NB4 (cell line): ENCODE measurements at regions not wholly inside any gene's neighbourhood (a gene's known extent, or its start where the extent isn't known, plus 50 kb on each side); places are given as distances from the start of the nearest gene placed in this dataset.

Experiments
- MYC ChIP-seq: IDR thresholded peaks from 2 replicates; pipeline ENCODE4 v1.6.1; 2011; ENCODE audit warnings: low read depth, low read length
- POLR2A ChIP-seq: IDR thresholded peaks from 2 replicates; pipeline ENCODE4 v1.6.1; 2011; ENCODE audit warnings: mild to moderate bottlenecking; ENCODE audit not compliant: insufficient read length; ENCODE audit errors: extremely low read depth
- TF ChIP-seq, protein P1 (sequence below): IDR thresholded peaks from one replicate; pipeline ENCODE4 v1.5.1; 2012; ENCODE audit warnings: low read depth, low read length
- TF ChIP-seq, protein P2 (sequence below): IDR thresholded peaks from 2 replicates; pipeline ENCODE4 v1.6.1; 2011; ENCODE audit warnings: low read depth, low read length

DNA sequence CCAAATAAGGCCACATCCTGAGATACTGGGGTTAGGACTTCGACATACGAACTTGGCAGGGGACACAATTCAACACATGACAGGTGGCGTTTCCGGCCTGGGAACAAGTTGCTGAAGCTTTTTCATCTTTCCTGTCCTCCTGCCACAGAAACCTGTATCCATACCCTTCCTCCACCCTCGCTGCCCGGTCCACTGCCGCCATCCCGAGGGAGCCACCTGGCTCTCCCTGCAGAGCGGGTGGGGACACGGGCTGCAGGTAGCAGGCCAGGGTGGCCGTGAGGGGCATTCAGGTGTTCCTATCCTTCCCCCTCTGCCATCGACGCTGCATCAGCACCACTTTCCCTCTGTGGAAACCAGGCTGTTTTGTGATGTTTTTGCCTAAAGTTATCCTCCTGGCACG is 74.4 kb upstream of the TWIST2 start:
- TF ChIP-seq, protein P1, sequence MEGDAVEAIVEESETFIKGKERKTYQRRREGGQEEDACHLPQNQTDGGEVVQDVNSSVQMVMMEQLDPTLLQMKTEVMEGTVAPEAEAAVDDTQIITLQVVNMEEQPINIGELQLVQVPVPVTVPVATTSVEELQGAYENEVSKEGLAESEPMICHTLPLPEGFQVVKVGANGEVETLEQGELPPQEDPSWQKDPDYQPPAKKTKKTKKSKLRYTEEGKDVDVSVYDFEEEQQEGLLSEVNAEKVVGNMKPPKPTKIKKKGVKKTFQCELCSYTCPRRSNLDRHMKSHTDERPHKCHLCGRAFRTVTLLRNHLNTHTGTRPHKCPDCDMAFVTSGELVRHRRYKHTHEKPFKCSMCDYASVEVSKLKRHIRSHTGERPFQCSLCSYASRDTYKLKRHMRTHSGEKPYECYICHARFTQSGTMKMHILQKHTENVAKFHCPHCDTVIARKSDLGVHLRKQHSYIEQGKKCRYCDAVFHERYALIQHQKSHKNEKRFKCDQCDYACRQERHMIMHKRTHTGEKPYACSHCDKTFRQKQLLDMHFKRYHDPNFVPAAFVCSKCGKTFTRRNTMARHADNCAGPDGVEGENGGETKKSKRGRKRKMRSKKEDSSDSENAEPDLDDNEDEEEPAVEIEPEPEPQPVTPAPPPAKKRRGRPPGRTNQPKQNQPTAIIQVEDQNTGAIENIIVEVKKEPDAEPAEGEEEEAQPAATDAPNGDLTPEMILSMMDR = no peak
- TF ChIP-seq, protein P2, sequence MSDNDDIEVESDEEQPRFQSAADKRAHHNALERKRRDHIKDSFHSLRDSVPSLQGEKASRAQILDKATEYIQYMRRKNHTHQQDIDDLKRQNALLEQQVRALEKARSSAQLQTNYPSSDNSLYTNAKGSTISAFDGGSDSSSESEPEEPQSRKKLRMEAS = no peak
- no peak for TF ChIP-seq POLR2A
- no peak for TF ChIP-seq MYC
